ENCODE measurements at regions not wholly inside any gene's neighbourhood (a gene's known extent, or its start where the extent isn't known, plus 50 kb on each side); places are given as distances from the start of the nearest gene placed in this dataset.
"Not testable (repeated sequence)": the region's sequence is repeated elsewhere in the genome, so short reads cannot be mapped to it uniquely, and the experiment has no call there.

GRCh38 chr5:172508471-172509404 is 54.4 kb upstream of the SH3PXD2B start:
- Mint-ChIP-seq H3K4me3 (no peak overlapping the region), H3K27me3 (peaks cover 17% of the 10 kb centered on the region), H3K9me3 (peaks cover 30% of the 10 kb centered on the region), H3K27ac (no peak overlapping the region), H3K4me1 (no peaks in the 10 kb centered on the region), H3K36me3 (ENCODE audit: low read depth) (peaks cover 3% of the 10 kb centered on the region)
- DNase-seq (no peak), ATAC-seq (no peak)

GRCh38 chr5:172507485-172507884 is 53.2 kb upstream of the SH3PXD2B start:
- peaks cover 23% of the 10 kb centered on the region for H3K9me3 Mint-ChIP-seq
- not testable (repeated sequence) for H3K36me3 Mint-ChIP-seq (ENCODE audit: low read depth); ATAC-seq; DNase-seq; H3K27ac Mint-ChIP-seq; H3K4me1 Mint-ChIP-seq; H3K4me3 Mint-ChIP-seq
- peaks cover 11% of the 10 kb centered on the region for H3K27me3 Mint-ChIP-seq

GRCh38 chr5:172506921-172507320 is 52.6 kb upstream of the SH3PXD2B start:
- H3K4me1 Mint-ChIP-seq, result no peaks in the 10 kb centered on the region
- peaks cover 10% of the 10 kb centered on the region for H3K27me3 Mint-ChIP-seq
- peaks cover 17% of the 10 kb centered on the region for H3K9me3 Mint-ChIP-seq
- H3K27ac Mint-ChIP-seq, result no peak overlapping the region
- no peak overlapping the region for H3K4me3 Mint-ChIP-seq
- ATAC-seq (no peak), DNase-seq (no peak)
- no peaks in the 10 kb centered on the region for H3K36me3 Mint-ChIP-seq (ENCODE audit: low read depth)

- no peaks in the 10 kb centered on the region for H3K36me3 Mint-ChIP-seq (ENCODE audit: low read depth)
- no peak for ATAC-seq
- H3K27ac Mint-ChIP-seq, result no peak overlapping the region
- no peak overlapping the region for H3K4me3 Mint-ChIP-seq
- DNase-seq, result no peak
- H3K27me3 Mint-ChIP-seq, result peaks cover 10% of the 10 kb centered on the region
- H3K9me3 Mint-ChIP-seq, result peaks cover 10% of the 10 kb centered on the region
- H3K4me1 Mint-ChIP-seq, result no peaks in the 10 kb centered on the region
These were observed 51.9 kb upstream of the SH3PXD2B start for GRCh38 chr5:172506251-172506650.

GRCh38 chr5:172505845-172506244 is 51.5 kb upstream of the SH3PXD2B start:
- no peak overlapping the region for H3K27ac Mint-ChIP-seq
- DNase-seq, result no peak
- H3K4me3 Mint-ChIP-seq, result no peak overlapping the region
- no peaks in the 10 kb centered on the region for H3K4me1 Mint-ChIP-seq
- H3K9me3 Mint-ChIP-seq, result peaks cover 6% of the 10 kb centered on the region
- no peak for ATAC-seq
- peaks cover 10% of the 10 kb centered on the region for H3K27me3 Mint-ChIP-seq
- H3K36me3 Mint-ChIP-seq (ENCODE audit: low read depth), result no peaks in the 10 kb centered on the region

- no peak overlapping the region for H3K27ac Mint-ChIP-seq
- no peak for DNase-seq
- H3K36me3 Mint-ChIP-seq (ENCODE audit: low read depth), result no peaks in the 10 kb centered on the region
- H3K9me3 Mint-ChIP-seq, result peaks cover 2% of the 10 kb centered on the region
- no peak for ATAC-seq
- H3K4me3 Mint-ChIP-seq, result no peak overlapping the region
- peaks cover 10% of the 10 kb centered on the region for H3K27me3 Mint-ChIP-seq
- H3K4me1 Mint-ChIP-seq, result no peaks in the 10 kb centered on the region
These were observed 51.1 kb upstream of the SH3PXD2B start for GRCh38 chr5:172505403-172505759.

GRCh38 chr5:172504701-172505402 is 50.5 kb upstream of the SH3PXD2B start:
- H3K36me3 Mint-ChIP-seq (ENCODE audit: low read depth), result no peaks in the 10 kb centered on the region
- no peak overlapping the region for H3K4me3 Mint-ChIP-seq
- no peaks in the 10 kb centered on the region for H3K9me3 Mint-ChIP-seq
- H3K27me3 Mint-ChIP-seq, result peaks cover 10% of the 10 kb centered on the region
- no peaks in the 10 kb centered on the region for H3K4me1 Mint-ChIP-seq
- no peak overlapping the region for H3K27ac Mint-ChIP-seq
- ATAC-seq (no peak), DNase-seq (no peak)

GRCh38 chr5:172503925-172504700 is 49.8 kb upstream of the SH3PXD2B start:
- ATAC-seq, result no peak

More at GRCh38 chr5:172503925-172504700, 49.8 kb upstream of the SH3PXD2B start:
- H3K36me3 Mint-ChIP-seq (ENCODE audit: low read depth), result no peaks in the 10 kb centered on the region
- H3K4me3 Mint-ChIP-seq, result no peak overlapping the region
- no peaks in the 10 kb centered on the region for H3K4me1 Mint-ChIP-seq
- H3K9me3 Mint-ChIP-seq, result no peaks in the 10 kb centered on the region
- peaks cover 10% of the 10 kb centered on the region for H3K27me3 Mint-ChIP-seq
- no peak overlapping the region for H3K27ac Mint-ChIP-seq
- no peak for DNase-seq
